Erythroblast (primary cell): ENCODE measurements at regions not wholly inside any gene's neighbourhood (a gene's known extent, or its start where the extent isn't known, plus 50 kb on each side); places are given as distances from the start of the nearest gene placed in this dataset.

Experiments
- GATA1 ChIP-seq: IDR thresholded peaks from 2 replicates; pipeline ENCODE4 v1.6.1; 2011; ENCODE audit warnings: low read depth, mild to moderate bottlenecking, control low read depth, low read length, moderate library complexity
- POLR2A ChIP-seq: IDR thresholded peaks from 2 replicates; pipeline ENCODE4 v1.6.1; 2011; ENCODE audit warnings: mild to moderate bottlenecking, low read length

DNA sequence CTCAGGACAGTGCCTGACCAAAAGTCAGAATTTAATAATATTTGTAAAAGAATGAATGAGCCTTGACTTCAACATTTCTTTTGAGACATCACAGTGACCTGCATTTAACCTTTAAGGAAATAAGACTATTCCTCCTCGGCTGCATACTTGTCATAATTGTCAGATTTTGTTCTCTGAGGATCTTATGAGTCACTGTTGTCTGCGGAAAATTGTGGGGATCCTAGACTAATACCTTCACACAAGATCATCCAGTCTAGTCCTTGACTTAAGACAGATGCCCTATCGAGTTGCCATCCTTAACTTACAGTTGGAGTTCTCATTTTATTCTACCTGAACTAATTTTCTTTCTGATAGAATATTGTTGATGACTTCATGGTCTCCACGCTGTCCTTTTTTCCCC, 198.4 kb downstream of the DLEU7 start:
- TF ChIP-seq POLR2A (no peak), GATA1 (no peak)
